HG02943 (cell line): ENCODE measurements at regions not wholly inside any gene's neighbourhood (a gene's known extent, or its start where the extent isn't known, plus 50 kb on each side); places are given as distances from the start of the nearest gene placed in this dataset.

ENCODE experiments used
- ATAC-seq: cut with Tn5 transposase; IDR thresholded peaks from one replicate; pipeline ENCODE4 v1.9.1; 2021; ENCODE audit warnings: mild to moderate bottlenecking, low read depth, moderate library complexity; ENCODE audit not compliant: unreplicated experiment

DNA sequence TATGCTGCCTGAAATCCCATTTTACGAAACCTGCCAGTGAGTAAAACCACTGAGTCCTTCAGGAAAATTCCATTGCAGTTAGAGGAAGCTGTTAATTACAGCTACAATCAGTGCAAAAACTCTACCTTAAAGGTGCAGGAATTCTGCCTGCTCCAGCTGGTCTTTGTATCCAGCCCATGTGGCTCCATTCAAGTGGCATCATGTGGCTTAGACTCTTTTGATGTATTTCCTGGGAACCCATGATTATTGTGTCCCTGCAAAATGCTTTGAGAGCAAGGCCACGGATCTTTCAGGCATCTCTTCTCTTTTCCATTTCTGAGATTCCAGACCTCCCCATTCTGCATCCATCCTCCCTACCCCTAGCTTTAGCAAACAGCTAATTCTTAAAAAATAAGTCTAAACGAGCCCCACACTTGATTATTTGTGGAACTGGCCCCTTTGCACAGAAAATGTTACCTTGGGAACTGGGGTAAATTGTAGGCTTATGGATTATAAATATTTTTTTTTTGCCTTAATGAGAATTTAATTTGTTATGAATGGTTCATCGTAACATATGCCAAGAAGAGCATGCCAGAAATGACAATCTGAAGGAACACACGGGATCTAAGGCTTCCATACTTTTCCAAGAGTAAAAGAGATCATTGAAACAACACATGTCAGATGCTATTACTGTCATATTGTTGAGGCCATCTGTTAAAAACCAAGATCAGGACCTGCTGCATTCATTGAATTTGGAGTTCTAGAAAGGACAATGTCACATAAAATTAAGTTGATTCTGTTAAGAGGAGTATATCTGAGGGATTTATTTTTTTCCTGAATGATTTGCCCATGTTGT lies 144.6 kb downstream of the TPH2 start:
- ATAC-seq = no peak

DNA sequence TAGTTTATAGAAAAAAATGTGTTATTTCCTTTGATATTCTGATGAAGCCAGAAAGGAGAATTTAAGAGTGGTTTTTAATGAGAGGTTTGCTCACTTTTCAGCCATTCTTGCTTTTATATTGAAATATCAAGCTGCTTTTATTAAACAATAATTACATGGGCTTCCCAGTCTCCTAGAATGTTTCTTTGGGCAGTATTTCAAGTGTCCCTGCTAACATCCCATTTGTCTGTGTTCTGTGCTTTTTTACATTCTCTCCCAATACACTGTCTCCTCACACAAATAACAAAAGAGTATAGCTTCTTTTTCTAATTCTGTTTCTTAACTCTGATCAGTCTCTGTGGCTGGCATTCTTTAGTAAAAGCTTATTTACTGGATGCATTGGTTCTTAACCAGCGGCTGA lies 145.4 kb downstream of the TPH2 start:
- ATAC-seq = no peak

DNA sequence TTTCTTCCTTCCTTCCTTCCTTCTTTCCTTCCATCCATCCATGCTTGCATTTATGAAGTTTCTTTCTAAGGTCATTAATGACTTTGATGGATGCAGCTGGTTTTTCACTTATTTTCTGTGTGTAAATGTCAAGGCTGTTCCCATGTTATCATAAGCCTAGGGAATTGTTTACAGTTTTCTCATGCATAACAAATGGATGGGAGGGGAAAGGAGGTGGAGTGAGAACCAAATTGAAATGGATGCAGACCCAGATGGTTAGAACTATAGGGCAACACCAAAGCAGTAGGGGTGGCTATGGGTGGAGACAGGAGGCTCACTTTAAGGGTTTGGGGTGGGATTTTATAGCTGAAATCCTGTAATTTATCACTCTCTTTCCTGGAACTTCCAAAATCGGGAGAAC lies 146.2 kb downstream of the TPH2 start:
- no peak for ATAC-seq

DNA sequence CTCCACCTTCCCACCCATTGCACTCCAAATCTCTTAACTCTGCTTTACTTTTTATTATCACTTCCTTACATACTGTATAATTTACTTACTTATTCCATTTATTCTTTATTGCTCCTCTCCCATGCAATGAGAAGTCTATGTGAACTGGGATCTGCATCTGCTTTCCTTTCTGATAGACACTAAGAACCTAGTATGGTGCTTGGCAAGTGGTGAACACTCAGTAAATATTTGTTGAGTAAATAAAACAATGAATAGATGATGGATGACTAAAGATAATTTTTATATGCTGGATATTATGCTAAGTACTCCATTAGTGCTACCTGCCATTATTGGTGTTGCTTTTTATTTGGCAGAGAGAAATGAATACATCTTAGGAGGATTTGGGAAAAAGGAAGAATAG lies 151.0 kb downstream of the TPH2 start:
- ATAC-seq = no peak

DNA sequence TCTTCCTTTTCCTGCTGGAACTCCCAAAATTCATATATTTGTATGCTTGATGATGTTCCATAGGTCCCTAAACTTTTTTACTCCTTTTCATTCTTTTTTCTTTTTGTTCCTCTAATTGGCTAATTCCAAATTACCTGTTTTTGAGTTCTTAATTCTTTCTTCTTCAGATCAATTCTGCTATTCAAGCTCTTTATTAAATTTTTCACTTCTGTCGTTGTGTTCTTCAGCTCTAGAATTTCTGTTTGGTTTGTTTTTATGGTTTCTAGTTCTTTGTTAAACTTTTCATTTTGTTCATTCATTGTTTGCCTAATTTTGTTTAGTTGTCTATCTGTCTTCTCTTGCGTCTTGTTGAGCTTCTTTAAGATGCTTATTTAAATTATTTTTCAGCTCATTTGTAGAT lies 154.8 kb downstream of the TPH2 start:
- ATAC-seq = no peak

DNA sequence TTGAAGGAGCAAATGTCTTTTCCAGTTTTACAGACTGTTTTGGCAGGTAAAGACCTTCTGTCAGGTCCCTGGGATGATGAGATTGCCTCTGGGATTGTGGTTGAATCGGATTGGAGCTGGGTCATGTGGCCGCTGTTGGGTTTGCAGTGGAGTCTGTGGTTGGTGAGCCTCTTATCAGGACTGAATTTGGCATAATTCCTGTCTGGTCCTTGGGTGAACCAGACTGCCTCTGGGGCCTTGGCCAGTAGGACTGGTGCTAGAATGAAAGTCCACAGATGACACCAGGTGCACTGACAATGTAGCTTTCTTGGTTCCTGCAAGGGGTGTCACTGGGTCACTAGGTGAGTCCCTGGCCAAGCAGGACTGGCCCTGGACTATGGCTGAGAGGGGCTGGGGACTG lies 155.3 kb downstream of the TPH2 start:
- ATAC-seq = no peak

DNA sequence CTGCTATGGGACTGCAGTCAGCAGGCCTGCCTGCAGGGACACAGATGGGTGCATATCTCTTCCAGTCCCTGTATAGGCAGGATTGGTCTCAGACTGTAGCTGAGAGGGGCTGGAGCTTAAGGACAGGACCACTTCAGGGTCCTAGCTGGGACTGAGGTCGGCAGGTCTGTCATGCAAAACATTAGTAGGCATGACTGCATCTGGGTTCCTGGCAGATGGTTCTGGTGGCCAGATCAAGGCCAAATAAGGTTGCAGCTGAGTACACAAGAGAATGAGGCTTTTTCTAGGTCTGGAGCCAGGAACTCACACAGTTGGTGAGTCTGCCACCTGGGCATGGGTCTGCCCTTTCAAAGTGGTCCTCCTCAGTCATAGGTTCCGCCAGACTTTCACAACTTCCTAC lies 155.8 kb downstream of the TPH2 start:
- no peak for ATAC-seq

DNA sequence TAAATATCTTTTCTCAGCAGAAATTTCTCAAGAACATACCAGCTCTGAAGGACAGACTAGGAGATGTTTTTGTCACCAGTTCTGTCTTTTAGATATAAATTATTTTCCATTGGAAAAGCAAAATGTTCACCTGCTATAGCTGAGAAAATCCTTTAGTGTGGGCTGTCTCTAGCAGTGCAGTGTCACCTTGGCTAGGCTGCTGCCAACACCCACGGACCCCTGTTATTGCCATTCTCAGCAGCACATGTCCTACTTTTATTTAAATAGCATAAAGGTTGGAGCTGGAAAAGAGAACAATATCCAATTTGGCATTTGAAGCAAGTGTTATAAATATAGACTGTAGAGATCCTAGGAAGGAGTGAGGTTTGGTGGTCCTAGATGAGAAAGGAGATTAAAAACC lies 156.4 kb downstream of the TPH2 start:
- no peak for ATAC-seq

DNA sequence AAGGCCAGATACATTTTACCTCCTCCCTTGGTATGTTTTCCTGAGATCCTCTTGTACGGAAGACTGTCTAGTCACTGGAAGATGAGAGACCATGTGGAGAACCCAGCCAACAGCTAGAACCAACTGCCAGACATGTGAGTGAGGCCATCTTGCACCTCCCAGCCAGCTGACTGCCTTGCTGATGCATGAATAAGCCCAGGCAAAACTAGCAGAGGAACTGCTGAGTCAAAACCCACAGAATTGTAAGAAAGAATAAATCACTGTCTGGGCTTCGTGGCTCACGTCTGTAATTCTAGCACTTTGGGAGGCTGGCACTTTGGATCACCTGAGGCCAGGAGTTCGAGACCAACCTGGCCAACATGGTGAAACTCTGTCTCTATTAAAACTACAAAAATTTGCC lies 160.0 kb downstream of the TPH2 start:
- no peak for ATAC-seq

DNA sequence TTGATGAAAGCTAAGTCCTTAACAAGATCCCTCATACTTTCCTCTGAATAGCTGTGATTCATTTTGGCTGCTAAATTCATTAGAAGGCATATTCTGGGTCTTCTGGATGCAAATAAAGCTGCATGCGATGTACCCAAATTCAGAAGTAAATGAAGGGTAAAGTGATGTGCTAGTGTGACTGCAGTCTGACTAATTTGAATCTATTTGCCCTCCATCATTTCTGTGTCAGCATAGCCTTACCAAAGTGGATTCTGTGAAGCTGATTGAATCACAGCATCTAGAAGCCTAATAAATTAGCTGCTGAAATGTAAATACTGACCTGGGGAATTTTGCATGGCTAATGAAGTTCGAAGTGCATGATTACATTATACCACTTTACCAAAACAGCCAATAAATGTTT lies 162.2 kb downstream of the TPH2 start:
- no peak for ATAC-seq

DNA sequence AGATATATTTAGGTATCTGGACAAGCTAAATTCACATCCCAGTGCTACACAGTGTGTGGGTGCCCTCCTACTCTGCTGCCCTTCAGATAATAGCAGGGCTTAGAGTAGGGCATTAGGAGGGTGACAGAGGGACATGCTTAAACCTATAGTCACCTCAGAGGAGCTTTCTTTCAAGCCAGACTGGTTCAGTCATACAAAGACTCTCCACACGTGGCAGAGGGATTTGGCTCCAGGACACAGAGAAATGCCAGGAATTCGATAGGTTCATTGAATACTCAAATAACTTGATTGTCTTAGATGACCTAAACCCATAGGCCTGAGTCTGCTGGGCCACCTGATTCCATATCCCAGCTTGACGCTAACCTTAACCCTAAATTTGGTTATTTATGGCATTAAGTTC lies 163.5 kb downstream of the TPH2 start:
- ATAC-seq = no peak

DNA sequence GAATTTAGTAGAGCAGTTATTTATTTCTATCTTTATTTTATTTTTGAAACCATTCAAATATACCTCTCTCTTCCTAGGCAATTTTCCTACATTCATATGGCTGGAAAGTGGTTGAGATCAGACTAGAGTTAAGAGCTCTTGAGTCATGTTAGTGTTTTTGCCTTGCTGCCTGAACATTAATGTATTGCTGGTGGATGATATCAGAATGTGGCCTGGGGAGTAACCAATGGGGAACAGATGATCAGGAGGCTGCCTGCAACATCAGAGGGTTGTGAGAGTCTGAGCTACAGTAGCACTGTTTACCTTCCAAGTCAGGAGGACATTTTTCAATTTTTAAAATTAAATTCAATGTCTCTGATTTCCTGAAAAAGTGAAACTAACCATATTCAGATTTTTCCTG lies 166.3 kb upstream of the TRHDE start:
- ATAC-seq = no peak

DNA sequence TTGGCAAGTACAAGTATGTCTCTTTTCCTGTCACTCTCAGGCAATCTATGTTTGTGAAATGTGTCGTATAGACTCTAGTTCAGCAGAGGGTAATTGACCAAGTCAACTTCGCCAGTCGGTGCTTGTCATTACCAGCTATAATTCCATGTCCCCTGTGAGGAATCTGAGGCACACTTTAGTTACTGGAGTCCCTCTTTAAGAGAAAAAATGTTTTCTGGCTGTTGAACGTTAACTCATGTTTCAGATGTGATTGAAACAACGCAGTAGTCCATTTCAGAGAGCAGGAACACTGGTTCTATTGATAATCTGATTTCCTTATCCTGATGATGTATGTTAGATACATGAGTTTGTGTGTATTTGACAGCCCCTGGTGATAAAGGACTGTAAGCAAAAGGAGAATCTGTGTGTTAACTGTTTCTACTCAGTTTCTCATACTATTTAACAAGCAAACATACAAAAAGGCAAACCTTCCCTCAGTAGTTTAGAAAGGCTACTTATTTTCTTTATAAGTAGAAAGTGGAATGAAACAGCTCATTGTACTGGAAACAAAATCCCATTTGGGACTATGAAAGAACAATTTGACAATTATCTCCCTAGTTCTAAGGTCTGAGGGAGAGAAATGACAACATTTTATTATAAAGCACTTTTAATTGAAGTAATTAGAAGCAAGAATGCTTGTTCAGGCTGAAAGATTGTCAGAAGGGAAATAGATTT lies 161.1 kb upstream of the TRHDE start:
- no peak for ATAC-seq

DNA sequence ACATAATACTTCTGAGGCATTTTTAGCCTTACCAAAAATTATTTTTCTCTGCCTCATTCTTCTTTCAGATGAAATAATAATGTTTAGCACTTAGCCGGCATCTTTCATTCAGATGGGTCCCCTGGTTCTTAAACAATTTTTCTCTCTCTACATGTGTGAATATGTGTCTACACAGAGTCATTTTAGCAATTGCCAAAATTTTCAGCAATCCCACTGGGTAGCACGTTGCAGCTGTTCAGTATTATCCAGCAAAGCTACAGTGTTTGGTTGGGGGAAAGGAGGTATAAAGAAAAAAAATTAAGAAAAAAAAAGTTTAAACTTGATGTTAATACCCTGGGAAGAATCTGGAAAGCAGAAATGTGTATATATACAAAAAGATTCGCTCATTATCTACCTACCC lies 160.5 kb upstream of the TRHDE start:
- no peak for ATAC-seq

DNA sequence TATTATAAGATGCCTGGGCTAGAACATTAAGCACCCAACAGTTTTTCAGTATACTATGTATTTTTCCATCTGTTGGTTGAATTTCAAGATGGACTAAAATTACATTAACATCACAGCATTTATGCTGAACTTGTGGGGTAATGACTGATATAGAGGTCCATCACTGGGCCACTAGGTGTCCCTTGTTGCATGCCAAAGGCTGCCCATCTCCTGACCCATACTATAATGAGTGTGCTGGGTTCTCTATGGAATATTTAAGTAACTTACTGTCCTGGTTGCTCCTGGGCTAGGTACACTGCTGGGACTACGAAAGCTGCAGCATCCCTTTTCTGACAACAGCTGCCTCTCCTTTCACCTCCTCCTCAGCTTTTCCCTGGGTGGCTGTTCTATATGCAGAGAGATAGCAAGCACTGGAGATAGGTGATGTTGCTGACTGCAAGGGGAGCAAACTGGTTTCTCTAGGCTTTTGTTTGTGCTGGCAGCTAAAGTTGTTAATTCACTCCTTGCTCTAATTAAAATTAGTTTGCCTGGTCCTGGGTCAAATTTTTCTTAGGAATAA lies 138.6 kb upstream of the TRHDE start:
- ATAC-seq = no peak

DNA sequence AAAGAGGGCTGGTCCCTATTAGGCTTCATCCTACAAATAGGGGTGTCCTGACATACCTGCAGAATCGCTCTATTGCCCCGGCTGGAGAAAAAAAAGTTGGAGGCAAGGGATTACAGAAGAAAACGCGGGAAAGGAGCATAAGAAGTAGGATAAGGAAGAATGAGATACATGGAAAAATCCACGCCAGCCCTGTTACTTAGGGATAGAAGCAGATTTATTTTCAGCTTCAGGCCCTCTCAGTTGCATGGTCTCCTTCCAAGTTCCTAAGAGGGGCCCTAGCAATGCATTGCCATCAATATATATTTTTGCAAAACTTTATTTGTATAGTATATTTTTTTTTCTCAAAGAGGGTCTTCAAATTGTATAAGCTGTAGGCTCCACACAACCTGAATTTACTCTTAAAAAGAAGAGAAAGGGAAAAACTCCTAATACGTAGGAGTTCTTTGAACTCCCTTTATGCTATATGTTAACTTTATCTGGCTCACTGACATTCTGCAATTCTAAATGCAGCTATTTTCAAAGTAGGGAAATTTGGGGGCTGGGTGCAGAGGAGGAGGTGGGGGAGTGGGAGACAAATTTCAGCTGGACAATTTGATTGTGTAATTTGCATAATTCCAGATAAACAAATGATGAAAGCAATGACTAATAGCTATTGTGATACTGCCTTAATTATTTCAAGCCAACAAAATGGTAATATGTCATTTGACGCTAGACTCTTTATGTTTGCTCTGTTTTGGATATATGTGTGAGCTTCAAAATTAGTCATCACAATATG lies 137.7 kb upstream of the TRHDE start:
- no peak for ATAC-seq

DNA sequence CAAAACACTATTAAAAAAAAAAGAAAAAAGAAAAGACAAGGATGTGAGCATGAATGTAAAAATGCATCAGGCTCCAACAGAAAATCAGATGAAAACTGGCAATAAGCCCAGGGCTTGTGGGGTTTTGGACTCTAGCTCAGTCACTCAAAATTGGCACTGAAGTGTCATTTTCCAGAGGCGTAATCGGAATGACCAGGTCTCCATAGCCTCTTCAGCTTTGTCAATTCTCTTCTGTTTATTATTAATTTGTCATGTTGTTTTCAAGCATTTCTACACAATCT lies 137.2 kb upstream of the TRHDE start:
- ATAC-seq = no peak

DNA sequence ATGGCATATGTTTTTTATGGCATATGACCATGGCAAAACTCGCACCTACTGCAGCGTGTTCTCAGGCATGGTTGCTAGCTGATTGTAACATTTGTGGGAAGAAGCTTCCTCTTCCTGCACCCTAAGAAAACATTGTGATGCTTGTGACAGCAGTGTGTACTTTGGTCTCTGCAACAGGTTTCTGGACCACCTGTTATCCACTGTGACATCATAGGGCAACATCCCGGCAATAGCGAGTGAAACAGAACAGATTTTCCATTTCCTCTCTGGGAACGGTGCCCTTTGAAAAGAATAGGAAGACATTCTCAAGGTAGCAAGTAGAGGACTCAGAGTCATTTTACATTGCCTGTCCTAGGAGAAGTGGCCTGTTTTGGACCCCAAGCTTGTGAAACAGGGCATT lies 135.4 kb upstream of the TRHDE start:
- ATAC-seq = no peak

DNA sequence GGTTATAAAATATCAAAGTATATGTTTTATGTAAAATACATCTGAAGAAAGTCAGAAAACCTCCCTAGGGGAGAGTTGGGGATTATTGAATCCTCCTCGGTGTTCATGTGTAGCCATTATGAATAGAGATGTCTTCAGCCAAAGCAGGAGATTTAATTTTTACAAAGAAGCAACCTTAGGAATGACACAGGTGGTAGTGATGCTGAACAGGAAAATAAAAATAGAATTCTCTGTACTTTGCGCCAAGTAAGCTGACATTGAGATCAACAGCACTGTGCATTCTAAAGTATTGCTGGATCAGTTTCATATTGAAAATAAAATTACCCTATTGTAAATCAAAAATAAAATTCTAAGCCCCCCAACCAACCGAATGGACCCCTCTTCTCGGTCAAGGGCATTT lies 132.8 kb upstream of the TRHDE start:
- no peak for ATAC-seq

DNA sequence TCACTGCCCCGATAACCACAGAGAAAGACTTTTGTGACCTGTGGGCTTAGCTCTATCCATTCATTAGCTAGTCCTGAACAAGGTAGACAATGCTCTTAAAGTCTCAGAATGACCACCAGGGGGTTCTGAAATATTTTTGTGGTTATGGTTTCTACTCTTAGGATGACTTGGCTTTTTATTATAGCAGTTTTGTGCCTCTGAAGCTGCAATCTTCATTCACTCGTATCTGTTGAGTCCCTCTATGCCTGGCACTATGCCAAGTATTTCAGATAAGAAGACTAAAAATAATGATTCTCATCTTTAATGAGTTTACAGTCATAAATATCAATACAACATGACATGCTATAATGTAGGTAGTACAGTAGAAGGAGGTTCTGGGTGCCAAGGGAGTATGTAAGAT lies 130.8 kb upstream of the TRHDE start:
- peak; percentile 94 for ATAC-seq

DNA sequence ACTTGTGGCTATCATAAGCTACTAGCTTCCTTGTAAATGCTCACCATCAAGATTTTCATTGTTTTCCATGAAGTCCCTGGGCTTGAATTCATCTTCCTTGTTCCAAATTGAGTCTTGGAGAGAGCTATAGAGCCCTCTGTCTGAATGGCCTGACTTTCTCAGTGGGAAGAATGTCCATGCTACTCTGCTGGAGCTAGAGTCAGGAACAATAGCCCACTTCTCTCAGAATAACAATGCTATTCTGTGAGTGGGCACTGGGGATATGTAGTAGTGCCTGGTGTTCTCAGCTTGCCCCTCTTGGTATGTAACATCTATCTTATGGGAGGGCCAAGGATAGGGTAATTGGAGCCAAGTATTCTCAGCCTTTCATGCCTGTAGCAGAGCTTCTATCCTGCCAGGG lies 127.6 kb upstream of the TRHDE start:
- ATAC-seq = no peak
